Keratinocyte (primary cell): ENCODE measurements at regions not wholly inside any gene's neighbourhood (a gene's known extent, or its start where the extent isn't known, plus 50 kb on each side); places are given as distances from the start of the nearest gene placed in this dataset.

ENCODE experiments used
- DNase-seq: peaks from one replicate; pipeline ENCODE4 v3.0.0-alpha.2; 2011; ENCODE audit warnings: low read depth, missing footprints, low spot score
- FAIRE-seq: peaks from 2 replicates; lab custom pipeline; 2011; peaks lifted over from hg19 to GRCh38; lab: Jason Lieb, UNC
- H2AFZ ChIP-seq: 2 replicates; pipeline ENCODE4 v1.6.0; 2012; ENCODE audit warnings: low read length, control low read depth, inconsistent platforms; ENCODE audit not compliant: control insufficient read depth
- H3K27ac ChIP-seq: 2 replicates; pipeline ENCODE4 v1.5.1; 2011; ENCODE audit warnings: low read length; ENCODE audit not compliant: control insufficient read depth, insufficient read depth
- H3K27me3 ChIP-seq: 3 replicates; pipeline ENCODE4 v1.6.0; 2011; ENCODE audit warnings: low read length; ENCODE audit not compliant: control insufficient read depth, insufficient read depth; ENCODE audit errors: extremely low read depth
- H3K36me3 ChIP-seq, 2 experiments: 2 replicates in 1 of 2; 3 replicates in 1 of 2; pipeline ENCODE4 v1.5.1; 2011; ENCODE audit warnings: low read length in 2 of 2, mild to moderate bottlenecking in 1 of 2; ENCODE audit not compliant: control insufficient read depth in 2 of 2, insufficient read depth in 2 of 2; ENCODE audit errors: extremely low read depth in 1 of 2
- H3K4me1 ChIP-seq: 3 replicates; pipeline ENCODE4 v1.5.1; 2011; ENCODE audit warnings: low read length; ENCODE audit not compliant: control insufficient read depth, insufficient read depth; ENCODE audit errors: extremely low read depth
- H3K4me2 ChIP-seq: 3 replicates; pipeline ENCODE4 v1.6.0; 2011; ENCODE audit warnings: low read depth, low read length; ENCODE audit not compliant: control insufficient read depth, insufficient read depth; ENCODE audit errors: extremely low read depth
- H3K4me3 ChIP-seq, 3 experiments: fragments of 200-600 bp in 1 of 3; sonication (generic) in 1 of 3; 2 replicates in 2 of 3; 3 replicates in 1 of 3; pipeline ENCODE4 v1.5.1; 2011 to 2016; ENCODE audit warnings: low read length in 3 of 3, mild to moderate bottlenecking in 3 of 3, control low read depth in 2 of 3, inconsistent platforms in 1 of 3, low read depth in 1 of 3, mixed read lengths in 1 of 3, mixed run types in 1 of 3, moderate library complexity in 1 of 3; ENCODE audit not compliant: control insufficient read depth in 2 of 3, insufficient read depth in 2 of 3; ENCODE audit errors: extremely low read depth in 1 of 3
- H3K79me2 ChIP-seq: 2 replicates; pipeline ENCODE4 v1.6.0; 2012; ENCODE audit warnings: low read length; ENCODE audit not compliant: control insufficient read depth, insufficient read depth
- H3K9ac ChIP-seq: 3 replicates; pipeline ENCODE4 v1.6.0; 2011; ENCODE audit warnings: low read length; ENCODE audit not compliant: control insufficient read depth, insufficient read depth; ENCODE audit errors: extremely low read depth
- H3K9me1 ChIP-seq: 3 replicates; pipeline ENCODE4 v1.6.0; 2011; ENCODE audit warnings: low read length; ENCODE audit not compliant: control insufficient read depth, insufficient read depth; ENCODE audit errors: extremely low read depth
- H3K9me3 ChIP-seq: 2 replicates; pipeline ENCODE4 v1.5.1; 2012; ENCODE audit warnings: low read depth, low read length; ENCODE audit not compliant: control insufficient read depth
- H4K20me1 ChIP-seq: 3 replicates; pipeline ENCODE4 v1.6.0; 2011; ENCODE audit warnings: low read length; ENCODE audit not compliant: control insufficient read depth, insufficient read depth; ENCODE audit errors: extremely low read depth
- EZH2 ChIP-seq: IDR thresholded peaks from one replicate; pipeline ENCODE4 v1.6.1; 2012; ENCODE audit warnings: inconsistent platforms, mild to moderate bottlenecking, low read length, moderate library complexity
- dilution Hi-C: fragments of 300-500 bp; cut with MboI; formaldehyde crosslinking; loops from one replicate; pipeline ENCODE4 v1.7.0; 2020; ENCODE audit warnings: low sequenced_read_pairs; ENCODE audit not compliant: extremely low pct_ligation_motif_present
- TF ChIP-seq, protein P1 (sequence below), 3 experiments: IDR thresholded peaks in 1 of 3; conservative IDR thresholded peaks in 1 of 3; optimal IDR thresholded peaks in 1 of 3; 2 replicates in 2 of 3; 3 replicates in 1 of 3; pipeline versions ENCODE3 to v1.5.1; 2011; ENCODE audit warnings: low read length in 3 of 3, mild to moderate bottlenecking in 3 of 3, moderate library complexity in 2 of 3, control low read depth in 1 of 3, inconsistent platforms in 1 of 3; ENCODE audit not compliant: insufficient read depth in 2 of 3; ENCODE audit errors: extremely low read depth in 1 of 3

DNA sequence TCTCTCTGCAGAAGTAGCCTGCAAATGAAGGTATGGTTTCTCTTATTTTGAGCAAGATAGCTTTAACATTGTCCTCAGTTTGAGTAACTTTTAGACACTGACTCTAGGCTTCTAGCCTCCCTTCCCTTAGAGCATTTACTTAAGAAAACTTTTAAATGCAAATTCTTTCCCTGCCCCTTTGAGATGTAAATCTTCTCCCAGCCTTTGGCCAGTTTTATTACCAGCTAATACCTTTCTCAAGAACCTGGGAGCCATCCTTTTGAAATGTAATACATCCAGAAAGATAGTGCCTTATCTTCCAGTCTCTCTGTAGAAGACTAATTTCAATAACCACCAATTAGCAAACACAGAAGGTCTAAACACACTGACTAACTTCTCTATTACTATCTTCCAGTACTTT lies 688.9 kb upstream of the CDH9 start:
- Histone ChIP-seq H3K27ac (no peak overlapping the region), H4K20me1 (no peaks in the 10 kb centered on the region), H2AFZ (no peak overlapping the region), H3K9me3 (no peaks in the 10 kb centered on the region), H3K9me1 (no peaks in the 10 kb centered on the region), H3K4me2 (no peak overlapping the region), H3K4me1 (no peaks in the 10 kb centered on the region), H3K4me3 (no peak overlapping the region), H3K27me3 (no peaks in the 10 kb centered on the region), H3K9ac (no peak overlapping the region), H3K36me3 (no peaks in the 10 kb centered on the region), H3K79me2 (no peaks in the 10 kb centered on the region)
- no peak for DNase-seq
- TF ChIP-seq EZH2, result no peak
- TF ChIP-seq, protein P1, sequence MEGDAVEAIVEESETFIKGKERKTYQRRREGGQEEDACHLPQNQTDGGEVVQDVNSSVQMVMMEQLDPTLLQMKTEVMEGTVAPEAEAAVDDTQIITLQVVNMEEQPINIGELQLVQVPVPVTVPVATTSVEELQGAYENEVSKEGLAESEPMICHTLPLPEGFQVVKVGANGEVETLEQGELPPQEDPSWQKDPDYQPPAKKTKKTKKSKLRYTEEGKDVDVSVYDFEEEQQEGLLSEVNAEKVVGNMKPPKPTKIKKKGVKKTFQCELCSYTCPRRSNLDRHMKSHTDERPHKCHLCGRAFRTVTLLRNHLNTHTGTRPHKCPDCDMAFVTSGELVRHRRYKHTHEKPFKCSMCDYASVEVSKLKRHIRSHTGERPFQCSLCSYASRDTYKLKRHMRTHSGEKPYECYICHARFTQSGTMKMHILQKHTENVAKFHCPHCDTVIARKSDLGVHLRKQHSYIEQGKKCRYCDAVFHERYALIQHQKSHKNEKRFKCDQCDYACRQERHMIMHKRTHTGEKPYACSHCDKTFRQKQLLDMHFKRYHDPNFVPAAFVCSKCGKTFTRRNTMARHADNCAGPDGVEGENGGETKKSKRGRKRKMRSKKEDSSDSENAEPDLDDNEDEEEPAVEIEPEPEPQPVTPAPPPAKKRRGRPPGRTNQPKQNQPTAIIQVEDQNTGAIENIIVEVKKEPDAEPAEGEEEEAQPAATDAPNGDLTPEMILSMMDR (optimal IDR thresholded peaks at IDR 0.05 in 1 of 3, IDR thresholded peaks at IDR 0.05 in 1 of 3, conservative IDR thresholded peaks at IDR 0.05 in 1 of 3; ENCODE audit: extremely low read depth in 1 of 3, insufficient read depth in 2 of 3, low read length in 3 of 3), result no peak
- FAIRE-seq, result no peak
- dilution Hi-C loops, result no loop called here

DNA sequence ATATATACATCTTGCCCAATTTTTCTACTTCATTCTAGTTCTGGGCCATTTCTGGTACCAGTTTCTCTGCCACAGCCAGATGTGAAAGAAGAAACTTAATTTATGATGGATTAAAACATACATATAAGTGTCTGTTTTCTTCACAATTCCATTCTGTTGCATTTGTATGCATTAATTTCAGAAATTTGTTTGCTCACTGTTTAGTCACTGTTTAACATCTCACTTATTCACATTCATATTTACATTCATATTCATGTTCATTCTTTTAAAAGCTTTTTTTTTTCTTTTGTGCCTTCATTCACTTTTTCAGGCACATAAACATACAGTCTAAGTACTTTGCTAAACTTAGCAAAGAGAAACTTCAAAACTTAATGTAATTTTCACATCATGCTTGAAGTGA lies 684.0 kb upstream of the CDH9 start:
- H3K4me1 ChIP-seq, result no peaks in the 10 kb centered on the region
- H3K9me1 ChIP-seq, result no peaks in the 10 kb centered on the region
- H3K9me3 ChIP-seq, result no peaks in the 10 kb centered on the region
- H3K4me2 ChIP-seq, result no peak overlapping the region
- TF ChIP-seq, protein P1 (optimal IDR thresholded peaks at IDR 0.05 in 1 of 3, IDR thresholded peaks at IDR 0.05 in 1 of 3, conservative IDR thresholded peaks at IDR 0.05 in 1 of 3; ENCODE audit: extremely low read depth in 1 of 3, insufficient read depth in 2 of 3, low read length in 3 of 3), result no peak
- TF ChIP-seq EZH2, result no peak
- H4K20me1 ChIP-seq, result no peaks in the 10 kb centered on the region
- DNase-seq (no peak), FAIRE-seq (no peak)
- H3K79me2 ChIP-seq, result no peaks in the 10 kb centered on the region
- no peaks in the 10 kb centered on the region for H3K27me3 ChIP-seq
- no peak overlapping the region for H3K4me3 ChIP-seq
- H2AFZ ChIP-seq, result no peak overlapping the region
- no peaks in the 10 kb centered on the region for H3K36me3 ChIP-seq
- H3K9ac ChIP-seq, result no peak overlapping the region
- dilution Hi-C loops, result no loop called here
- no peak overlapping the region for H3K27ac ChIP-seq
